Lower leg skin (tissue), 3 donors: ENCODE measurements at regions not wholly inside any gene's neighbourhood (a gene's known extent, or its start where the extent isn't known, plus 50 kb on each side); places are given as distances from the start of the nearest gene placed in this dataset.

Experiments used
- CTCF ChIP-seq, 3 donors: fragments of 450-650 bp; IDR thresholded peaks; one replicate each; pipeline ENCODE4 v1.5.1; 2016; ENCODE audit warnings: antibody characterized with exemption in 3 of 3, mild to moderate bottlenecking in 3 of 3, moderate library complexity in 2 of 3
- POLR2A ChIP-seq, 2 donors: fragments of 450-650 bp; IDR thresholded peaks; one replicate each; pipeline ENCODE4 v1.6.1; 2016 to 2017; ENCODE audit warnings: antibody characterized with exemption in 2 of 2, mild to moderate bottlenecking in 1 of 2, moderate library complexity in 1 of 2

- TF ChIP-seq POLR2A (IDR thresholded peaks at IDR 0.05): no peak
- no peak for TF ChIP-seq CTCF (IDR thresholded peaks at IDR 0.05)
Observed at GRCh38 chr3:113157408-113158030, 53.8 kb upstream of the BOC start.
